OCI-LY7 (cell line): ENCODE measurements at regions not wholly inside any gene's neighbourhood (a gene's known extent, or its start where the extent isn't known, plus 50 kb on each side); places are given as distances from the start of the nearest gene placed in this dataset.

Experiments
- BruUV-seq: library from RNA; stranded (reverse); fragments of 400-500 nt; replicated peaks from 2 replicates; lab custom pipeline; 2021; lab: Mats Ljungman, UMichigan
- CTCF ChIA-PET: fragments of 300-600 bp; sonication (Branson Sonifier 250); formaldehyde crosslinking; loops from one replicate; lab custom pipeline; 2022; ENCODE audit warnings: antibody characterized with exemption; ENCODE audit not compliant: unreplicated experiment; lab: Charles Lee
- POLR2A ChIA-PET: fragments of 300-600 bp; sonication (Branson Sonifier 250); formaldehyde crosslinking; loops from one replicate; lab custom pipeline; 2022; ENCODE audit warnings: antibody characterized with exemption; lab: Charles Lee
- DNase-seq: peaks from one replicate; pipeline ENCODE4 v3.0.0-alpha.2; 2015; ENCODE audit warnings: low spot score
- H2AFZ ChIP-seq: fragments of 200-600 bp; sonication (generic), shearing (Covaris generic); 2 replicates; pipeline ENCODE4 v1.6.1; 2014; ENCODE audit warnings: mild to moderate bottlenecking, antibody characterized with exemption, low read length, moderate library complexity
- H3K27ac ChIP-seq: fragments of 200-600 bp; sonication (generic); 2 replicates; pipeline ENCODE4 v1.5.1; 2014; ENCODE audit warnings: mixed run types, low read depth, mild to moderate bottlenecking, moderate library complexity, low read length, inconsistent platforms; ENCODE audit not compliant: poor library complexity, severe bottlenecking
- H3K36me3 ChIP-seq: fragments of 200-600 bp; sonication (generic); 2 replicates; pipeline ENCODE4 v1.6.1; 2014; ENCODE audit warnings: mild to moderate bottlenecking, antibody characterized with exemption, low read length, moderate library complexity, mixed read lengths; ENCODE audit not compliant: insufficient read depth
- H3K4me1 ChIP-seq: fragments of 200-600 bp; sonication (generic); 2 replicates; pipeline ENCODE4 v1.5.1; 2014; ENCODE audit warnings: mild to moderate bottlenecking, low read length; ENCODE audit not compliant: insufficient read depth, poor library complexity, severe bottlenecking
- H3K4me2 ChIP-seq: fragments of 200-600 bp; sonication (generic); 2 replicates; pipeline ENCODE4 v1.6.1; 2014; ENCODE audit warnings: mild to moderate bottlenecking, low read length
- H3K4me3 ChIP-seq: fragments of 200-600 bp; sonication (generic); 2 replicates; pipeline ENCODE4 v1.5.1; 2014; ENCODE audit warnings: mild to moderate bottlenecking, low read depth, low read length; ENCODE audit not compliant: poor library complexity, severe bottlenecking
- H3K79me2 ChIP-seq: fragments of 200-600 bp; sonication (generic); 2 replicates; pipeline ENCODE4 v1.6.1; 2016; ENCODE audit warnings: low read depth, mild to moderate bottlenecking, low read length, moderate library complexity, mixed read lengths; ENCODE audit not compliant: insufficient read depth
- H3K9me2 ChIP-seq: fragments of 200-600 bp; sonication (generic); 2 replicates; pipeline ENCODE4 v1.6.1; 2016; ENCODE audit warnings: mild to moderate bottlenecking, low read length, mixed read lengths; ENCODE audit not compliant: insufficient read depth
- H3K9me3 ChIP-seq: fragments of 200-600 bp; sonication (generic); 2 replicates; pipeline ENCODE4 v1.6.1; 2014; ENCODE audit warnings: mild to moderate bottlenecking, mixed run types, low read length, mixed read lengths
- H4K20me1 ChIP-seq: fragments of 200-600 bp; sonication (generic); 2 replicates; pipeline ENCODE4 v1.6.1; 2014; ENCODE audit warnings: mild to moderate bottlenecking, antibody characterized with exemption, low read length, moderate library complexity, mixed read lengths; ENCODE audit not compliant: insufficient read depth
- CTCF ChIP-seq: fragments of 200-600 bp; sonication (generic); conservative IDR thresholded peaks from 2 replicates; pipeline ENCODE4 v1.5.1; 2014; ENCODE audit warnings: mild to moderate bottlenecking, antibody characterized with exemption, low read length, moderate library complexity, mixed read lengths
- EZH2phosphoT487 ChIP-seq: fragments of 200-600 bp; sonication (generic); IDR thresholded peaks from 2 replicates; pipeline ENCODE4 v1.6.1; 2018; ENCODE audit warnings: low read depth, borderline replicate concordance, mild to moderate bottlenecking, mixed run types, antibody characterized with exemption, low read length, moderate library complexity, mixed read lengths
- intact Hi-C: fragments of 100-400 bp; cut with micrococcal nuclease; formaldehyde crosslinking; loops from one replicate; pipeline ENCODE4 v1.10.0; 2022; ENCODE audit not compliant: unreplicated experiment

- H3K4me2 ChIP-seq: no peak overlapping the region
- no peaks in the 10 kb centered on the region for H3K9me2 ChIP-seq
- H3K9me3 ChIP-seq: no peaks in the 10 kb centered on the region
- no peak for TF ChIP-seq EZH2phosphoT487
- no peak for TF ChIP-seq CTCF
- H2AFZ ChIP-seq: no peak overlapping the region
- H3K4me1 ChIP-seq: peaks cover 7% of the 10 kb centered on the region
- H4K20me1 ChIP-seq: no peaks in the 10 kb centered on the region
- H3K36me3 ChIP-seq: no peaks in the 10 kb centered on the region
- intact Hi-C loops: no loop called here
- POLR2A ChIA-PET: no interaction called here
- H3K27ac ChIP-seq: no peak overlapping the region
- H3K4me3 ChIP-seq: no peak overlapping the region
- CTCF ChIA-PET: no interaction called here
- no peaks in the 10 kb centered on the region for H3K79me2 ChIP-seq
- BruUV-seq: no TSS peak
- DNase-seq: no peak
Observed at GRCh38 chr9:129404621-129405020, 216.3 kb downstream of the C9orf50 start.

- no peak overlapping the region for H3K4me2 ChIP-seq
- BruUV-seq: no TSS peak
Observed at GRCh38 chr9:129403779-129404620, 216.9 kb downstream of the C9orf50 start.

More at GRCh38 chr9:129403779-129404620, 216.9 kb downstream of the C9orf50 start:
- POLR2A ChIA-PET: interaction anchor here (0.6 kb wide), 1 partner anchor 9 kb away, joined by 4 read pairs; no protein-coding TSS in a partner anchor
- intact Hi-C loops: no loop called here
- CTCF ChIA-PET: no interaction called here
- TF ChIP-seq CTCF: no peak
- no peak for TF ChIP-seq EZH2phosphoT487
- Histone ChIP-seq H4K20me1 (no peaks in the 10 kb centered on the region), H3K9me2 (no peaks in the 10 kb centered on the region), H3K79me2 (no peaks in the 10 kb centered on the region), H3K4me1 (peaks cover 6% of the 10 kb centered on the region), H3K4me3 (no peak overlapping the region), H3K36me3 (no peaks in the 10 kb centered on the region), H3K9me3 (no peaks in the 10 kb centered on the region), H3K27ac (no peak overlapping the region), H2AFZ (no peak overlapping the region)
- DNase-seq: no peak
